HEK293 (cell line): ENCODE measurements at regions not wholly inside any gene's neighbourhood (a gene's known extent, or its start where the extent isn't known, plus 50 kb on each side); places are given as distances from the start of the nearest gene placed in this dataset.

Source experiments
- CTCF ChIA-PET: fragments of 350-600 bp; formaldehyde crosslinking; extraction: SDS; loops from one replicate; lab custom pipeline; 2021; ENCODE audit warnings: antibody characterized with exemption; lab: Yijun Ruan, JAX
- POLR2A ChIA-PET: fragments of 300-600 bp; formaldehyde crosslinking; extraction: SDS; loops from one replicate; lab custom pipeline; 2020; ENCODE audit warnings: antibody characterized with exemption, inconsistent platforms; lab: Yijun Ruan, JAX
- H3K27ac ChIP-seq: fragments of 200-500 bp; sonication (Bioruptor generic); 2 replicates; pipeline ENCODE4 v1.5.1; 2014; ENCODE audit warnings: low read depth, low read length, control low read depth, inconsistent platforms; ENCODE audit errors: extremely low read depth
- H3K36me3 ChIP-seq, 2 experiments: fragments of 200-500 bp in 1 of 2; sonication (Bioruptor generic) in 1 of 2; 1 replicate in 1 of 2; 2 replicates in 1 of 2; pipeline ENCODE4 v1.5.1; 2014 to 2017; ENCODE audit warnings: inconsistent platforms in 2 of 2, low read length in 2 of 2; ENCODE audit not compliant: control insufficient read depth in 2 of 2, insufficient read depth in 1 of 2
- H3K4me1 ChIP-seq: fragments of 200-500 bp; sonication (Bioruptor generic); 2 replicates; pipeline ENCODE4 v1.5.1; 2014; ENCODE audit warnings: mild to moderate bottlenecking, low read length, inconsistent platforms; ENCODE audit not compliant: control insufficient read depth, insufficient read depth
- H3K4me3 ChIP-seq: 2 replicates; pipeline ENCODE4 v1.5.1; 2011; ENCODE audit warnings: low read depth, mild to moderate bottlenecking, control low read depth, low read length, moderate library complexity
- H3K9me3 ChIP-seq: fragments of 200-500 bp; sonication (Bioruptor generic); 2 replicates; pipeline ENCODE4 v1.5.1; 2014; ENCODE audit warnings: low read depth, low read length, inconsistent platforms; ENCODE audit not compliant: control insufficient read depth, insufficient read depth
- HOXC10 ChIP-seq: sonication (generic); formaldehyde crosslinking; IDR thresholded peaks from 2 replicates; pipeline ENCODE4 v1.8.1; 2023; ENCODE audit warnings: mild to moderate bottlenecking, missing genetic modification reagents
- KLF8 ChIP-seq: fragments of 450-650 bp; formaldehyde crosslinking; IDR thresholded peaks from 2 replicates; pipeline ENCODE4 v1.5.1; 2016; ENCODE audit warnings: missing biosample characterization, missing genetic modification characterization
- PRDM2 ChIP-seq: fragments of 450-650 bp; formaldehyde crosslinking; IDR thresholded peaks from 2 replicates; pipeline ENCODE4 v1.5.1; 2016; ENCODE audit warnings: missing biosample characterization, missing genetic modification characterization, borderline replicate concordance
- ZBTB48 ChIP-seq: fragments of 450-650 bp; formaldehyde crosslinking; IDR thresholded peaks from 2 replicates; pipeline ENCODE4 v1.5.1; 2016; ENCODE audit warnings: missing biosample characterization, missing genetic modification characterization
- ZNF132 ChIP-seq: fragments of 450-650 bp; formaldehyde crosslinking; IDR thresholded peaks from 2 replicates; pipeline ENCODE4 v1.5.1; 2017; ENCODE audit warnings: missing biosample characterization, missing genetic modification characterization, borderline replicate concordance
- ZNF146 ChIP-seq: fragments of 450-650 bp; formaldehyde crosslinking; IDR thresholded peaks from 2 replicates; pipeline ENCODE4 v1.5.1; 2016; ENCODE audit warnings: missing biosample characterization, missing genetic modification characterization
- ZNF157 ChIP-seq: fragments of 450-650 bp; formaldehyde crosslinking; IDR thresholded peaks from 2 replicates; pipeline ENCODE4 v1.5.1; 2016; ENCODE audit warnings: missing biosample characterization, missing genetic modification characterization
- ZNF324 ChIP-seq: fragments of 450-650 bp; formaldehyde crosslinking; IDR thresholded peaks from 2 replicates; pipeline ENCODE4 v1.5.1; 2016; ENCODE audit warnings: missing biosample characterization, missing genetic modification characterization
- ZNF473 ChIP-seq: fragments of 450-650 bp; formaldehyde crosslinking; IDR thresholded peaks from 2 replicates; pipeline ENCODE4 v1.5.1; 2017; ENCODE audit warnings: missing biosample characterization, missing genetic modification characterization
- ZNF555 ChIP-seq: fragments of 450-650 bp; formaldehyde crosslinking; conservative IDR thresholded peaks from 2 replicates; pipeline ENCODE4 v1.5.1; 2017; ENCODE audit warnings: missing biosample characterization, mild to moderate bottlenecking, missing genetic modification characterization, inconsistent platforms
- ZNF654 ChIP-seq: fragments of 450-650 bp; formaldehyde crosslinking; IDR thresholded peaks from 2 replicates; pipeline ENCODE4 v1.5.1; 2016; ENCODE audit warnings: low read depth, missing biosample characterization, missing genetic modification characterization
- ZNF776 ChIP-seq: fragments of 450-650 bp; formaldehyde crosslinking; IDR thresholded peaks from 2 replicates; pipeline ENCODE4 v1.5.0; 2017; ENCODE audit warnings: missing biosample characterization, missing genetic modification characterization, borderline replicate concordance
- ZNF792 ChIP-seq: fragments of 450-650 bp; formaldehyde crosslinking; IDR thresholded peaks from 2 replicates; pipeline ENCODE4 v1.5.1; 2016; ENCODE audit warnings: missing biosample characterization, missing genetic modification characterization
- TF ChIP-seq, protein P1 (sequence below): fragments of 450-650 bp; formaldehyde crosslinking; IDR thresholded peaks from 2 replicates; pipeline ENCODE4 v1.5.1; 2017; ENCODE audit warnings: missing biosample characterization, missing genetic modification characterization
- TF ChIP-seq, protein P2 (sequence below): fragments of 450-650 bp; IDR thresholded peaks from 2 replicates; pipeline ENCODE4 v1.5.1; 2018; ENCODE audit warnings: missing biosample characterization, mild to moderate bottlenecking, missing genetic modification characterization
- TF ChIP-seq, protein P3 (sequence below): fragments of 450-650 bp; formaldehyde crosslinking; IDR thresholded peaks from 2 replicates; pipeline ENCODE4 v1.5.1; 2016; ENCODE audit warnings: missing biosample characterization, missing genetic modification characterization

DNA sequence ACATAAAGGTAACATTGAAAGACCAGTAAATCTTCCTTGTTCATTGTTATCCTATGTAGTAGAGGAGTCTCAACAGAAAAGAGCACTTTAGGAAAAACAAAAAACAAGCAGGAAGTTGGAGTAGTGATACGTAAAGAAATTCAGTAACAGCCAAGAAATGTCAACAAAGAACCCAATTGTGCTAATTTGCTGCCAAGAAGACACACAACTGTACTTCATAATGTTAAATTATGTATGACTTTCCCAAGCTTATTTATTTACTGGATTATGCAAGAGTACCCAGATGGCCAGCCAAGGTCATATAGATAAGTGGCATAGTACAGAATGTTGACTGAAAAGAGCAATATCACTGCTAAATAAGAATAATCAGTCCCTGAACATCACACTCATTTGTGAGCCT is 264.7 kb upstream of the CCDC179 start:
- ChIA-PET CTCF (interaction anchor here (0.7 kb wide), 2 partner anchors 99 to 994 kb away, joined by 3 to 4 read pairs; no protein-coding TSS in a partner anchor), POLR2A (no interaction called here)
- Histone ChIP-seq H3K27ac (no peak overlapping the region), H3K4me1 (no peaks in the 10 kb centered on the region), H3K36me3 (no peaks in the 10 kb centered on the region), H3K9me3 (no peaks in the 10 kb centered on the region), H3K4me3 (no peak overlapping the region)
- TF ChIP-seq, protein P1, sequence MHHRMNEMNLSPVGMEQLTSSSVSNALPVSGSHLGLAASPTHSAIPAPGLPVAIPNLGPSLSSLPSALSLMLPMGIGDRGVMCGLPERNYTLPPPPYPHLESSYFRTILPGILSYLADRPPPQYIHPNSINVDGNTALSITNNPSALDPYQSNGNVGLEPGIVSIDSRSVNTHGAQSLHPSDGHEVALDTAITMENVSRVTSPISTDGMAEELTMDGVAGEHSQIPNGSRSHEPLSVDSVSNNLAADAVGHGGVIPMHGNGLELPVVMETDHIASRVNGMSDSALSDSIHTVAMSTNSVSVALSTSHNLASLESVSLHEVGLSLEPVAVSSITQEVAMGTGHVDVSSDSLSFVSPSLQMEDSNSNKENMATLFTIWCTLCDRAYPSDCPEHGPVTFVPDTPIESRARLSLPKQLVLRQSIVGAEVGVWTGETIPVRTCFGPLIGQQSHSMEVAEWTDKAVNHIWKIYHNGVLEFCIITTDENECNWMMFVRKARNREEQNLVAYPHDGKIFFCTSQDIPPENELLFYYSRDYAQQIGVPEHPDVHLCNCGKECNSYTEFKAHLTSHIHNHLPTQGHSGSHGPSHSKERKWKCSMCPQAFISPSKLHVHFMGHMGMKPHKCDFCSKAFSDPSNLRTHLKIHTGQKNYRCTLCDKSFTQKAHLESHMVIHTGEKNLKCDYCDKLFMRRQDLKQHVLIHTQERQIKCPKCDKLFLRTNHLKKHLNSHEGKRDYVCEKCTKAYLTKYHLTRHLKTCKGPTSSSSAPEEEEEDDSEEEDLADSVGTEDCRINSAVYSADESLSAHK, result no peak
- TF ChIP-seq ZNF792 (tag by site-specific recombination), result no peak
- no peak for TF ChIP-seq KLF8 (tag by site-specific recombination)
- TF ChIP-seq ZBTB48 (tag by site-specific recombination), result no peak

GRCh38 chr11:23127706-23128105 is 267.4 kb upstream of the CCDC179 start:
- CTCF ChIA-PET, result interaction anchor here (0.6 kb wide), 1 partner anchor 382 kb away, joined by 4 read pairs; no protein-coding TSS in a partner anchor
- Histone ChIP-seq H3K36me3 (no peaks in the 10 kb centered on the region), H3K4me1 (no peaks in the 10 kb centered on the region), H3K9me3 (no peaks in the 10 kb centered on the region), H3K4me3 (no peak overlapping the region), H3K27ac (no peak overlapping the region)
- POLR2A ChIA-PET, result no interaction called here
- no peak for TF ChIP-seq ZNF324 (tag by site-specific recombination)

GRCh38 chr11:23134627-23135026 is 274.4 kb upstream of the CCDC179 start:
- Histone ChIP-seq H3K27ac (no peak overlapping the region), H3K4me3 (no peak overlapping the region), H3K9me3 (no peaks in the 10 kb centered on the region)
- CTCF ChIA-PET, result no interaction called here
- no peak for TF ChIP-seq ZNF654 (tag by site-specific recombination)
- TF ChIP-seq ZNF776 (tag by site-specific recombination), result no peak
- TF ChIP-seq, protein P2, sequence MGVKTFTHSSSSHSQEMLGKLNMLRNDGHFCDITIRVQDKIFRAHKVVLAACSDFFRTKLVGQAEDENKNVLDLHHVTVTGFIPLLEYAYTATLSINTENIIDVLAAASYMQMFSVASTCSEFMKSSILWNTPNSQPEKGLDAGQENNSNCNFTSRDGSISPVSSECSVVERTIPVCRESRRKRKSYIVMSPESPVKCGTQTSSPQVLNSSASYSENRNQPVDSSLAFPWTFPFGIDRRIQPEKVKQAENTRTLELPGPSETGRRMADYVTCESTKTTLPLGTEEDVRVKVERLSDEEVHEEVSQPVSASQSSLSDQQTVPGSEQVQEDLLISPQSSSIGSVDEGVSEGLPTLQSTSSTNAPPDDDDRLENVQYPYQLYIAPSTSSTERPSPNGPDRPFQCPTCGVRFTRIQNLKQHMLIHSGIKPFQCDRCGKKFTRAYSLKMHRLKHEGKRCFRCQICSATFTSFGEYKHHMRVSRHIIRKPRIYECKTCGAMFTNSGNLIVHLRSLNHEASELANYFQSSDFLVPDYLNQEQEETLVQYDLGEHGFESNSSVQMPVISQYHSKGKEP (tag by site-specific recombination), result no peak
- no peak for TF ChIP-seq ZNF555 (tag by site-specific recombination)
- TF ChIP-seq ZNF132 (tag by site-specific recombination), result no peak
- TF ChIP-seq, all 188 proteins: peak for 0
- POLR2A ChIA-PET, result no interaction called here
- Histone ChIP-seq H3K4me1 (no peaks in the 10 kb centered on the region), H3K36me3 (no peaks in the 10 kb centered on the region)

DNA sequence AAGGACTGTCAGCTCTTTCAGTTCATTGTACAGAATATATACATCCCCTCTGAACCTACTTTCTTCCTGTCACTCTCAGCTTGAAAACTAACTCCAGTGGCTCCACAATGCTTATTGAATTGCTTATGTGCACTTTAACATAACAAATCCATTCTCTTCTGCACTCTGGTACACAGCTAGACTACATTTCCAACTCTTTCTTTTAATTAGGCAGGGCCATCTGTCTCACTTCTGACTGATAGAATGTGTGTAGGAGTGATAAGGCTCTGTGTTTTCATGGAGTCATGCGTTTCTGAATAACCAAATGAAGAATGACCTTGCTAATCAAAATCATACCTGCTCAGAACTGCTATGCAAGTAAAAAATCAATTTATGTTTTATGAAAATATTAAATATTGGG is 278.5 kb upstream of the CCDC179 start:
- CTCF ChIA-PET, result interaction anchor here (0.6 kb wide), 1 partner anchor 103 kb away, joined by 4 read pairs; no protein-coding TSS in a partner anchor
- TF ChIP-seq ZNF146 (tag by site-specific recombination) (no peak), HOXC10 (no peak), ZNF157 (tag by site-specific recombination) (no peak), ZNF473 (tag by site-specific recombination) (no peak), PRDM2 (tag by site-specific recombination) (no peak)
- TF ChIP-seq, protein P3, sequence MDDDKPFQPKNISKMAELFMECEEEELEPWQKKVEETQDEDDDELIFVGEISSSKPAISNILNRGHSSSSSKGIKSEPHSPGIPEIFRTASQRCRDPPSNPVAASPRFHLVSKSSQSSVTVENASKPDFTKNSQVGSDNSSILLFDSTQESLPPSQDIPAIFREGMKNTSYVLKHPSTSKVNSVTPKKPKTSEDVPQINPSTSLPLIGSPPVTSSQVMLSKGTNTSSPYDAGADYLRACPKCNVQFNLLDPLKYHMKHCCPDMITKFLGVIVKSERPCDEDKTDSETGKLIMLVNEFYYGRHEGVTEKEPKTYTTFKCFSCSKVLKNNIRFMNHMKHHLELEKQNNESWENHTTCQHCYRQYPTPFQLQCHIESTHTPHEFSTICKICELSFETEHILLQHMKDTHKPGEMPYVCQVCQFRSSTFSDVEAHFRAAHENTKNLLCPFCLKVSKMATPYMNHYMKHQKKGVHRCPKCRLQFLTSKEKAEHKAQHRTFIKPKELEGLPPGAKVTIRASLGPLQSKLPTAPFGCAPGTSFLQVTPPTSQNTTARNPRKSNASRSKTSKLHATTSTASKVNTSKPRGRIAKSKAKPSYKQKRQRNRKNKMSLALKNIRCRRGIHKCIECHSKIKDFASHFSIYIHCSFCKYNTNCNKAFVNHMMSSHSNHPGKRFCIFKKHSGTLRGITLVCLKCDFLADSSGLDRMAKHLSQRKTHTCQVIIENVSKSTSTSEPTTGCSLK (tag by site-specific recombination), result no peak

More for the DNA sequence above, 278.5 kb upstream of the CCDC179 start:
- Histone ChIP-seq H3K4me1 (no peaks in the 10 kb centered on the region), H3K9me3 (no peaks in the 10 kb centered on the region), H3K27ac (no peak overlapping the region), H3K36me3 (no peaks in the 10 kb centered on the region), H3K4me3 (no peak overlapping the region)
- POLR2A ChIA-PET, result no interaction called here
